ENCODE measurements at regions not wholly inside any gene's neighbourhood (a gene's known extent, or its start where the extent isn't known, plus 50 kb on each side); places are given as distances from the start of the nearest gene placed in this dataset.

- TF ChIP-seq CTCF (IDR thresholded peaks at IDR 0.05; ENCODE audit: control extremely low read depth in 1 of 3, insufficient read depth in 1 of 3, low read depth in 1 of 3, low read length in 3 of 3) (no peak), NRF1 (IDR thresholded peaks at IDR 0.05; ENCODE audit: low read depth, low read length) (no peak), EP300 (IDR thresholded peaks at IDR 0.05; ENCODE audit: borderline replicate concordance in 1 of 2, low read depth in 2 of 2, low read length in 2 of 2) (no peak), SP1 (IDR thresholded peaks at IDR 0.05; ENCODE audit: low read depth, low read length) (no peak)
Measured at GRCh38 chr11:27933992-27934829, 173.7 kb downstream of the KIF18A start.
